Spleen (tissue), 7 donors: ENCODE measurements at regions not wholly inside any gene's neighbourhood (a gene's known extent, or its start where the extent isn't known, plus 50 kb on each side); places are given as distances from the start of the nearest gene placed in this dataset.

ENCODE experiments used
- CTCF ChIP-seq, 11 experiments: fragments of 200-600 bp in 7 of 11; fragments of 450-650 bp in 4 of 11; sonication (generic) in 4 of 11; IDR thresholded peaks in 8 of 11; conservative IDR thresholded peaks in 3 of 11; 1 replicate in 7 of 11; 2 replicates in 4 of 11; pipeline versions ENCODE4 v1.4.0 to v1.8.0; 2016 to 2021; ENCODE audit warnings: antibody characterized with exemption in 11 of 11, inconsistent platforms in 4 of 11, mild to moderate bottlenecking in 1 of 11
- POLR2A ChIP-seq, 3 donors: fragments of 450-650 bp; IDR thresholded peaks; one replicate each; pipeline ENCODE4 v1.5.1; 2017; ENCODE audit warnings: antibody characterized with exemption in 3 of 3, mild to moderate bottlenecking in 1 of 3
- POLR2AphosphoS5 ChIP-seq, 3 donors: sonication (generic); formaldehyde crosslinking; IDR thresholded peaks; one replicate each; pipeline ENCODE4 v1.5.1; 2017; ENCODE audit warnings: antibody characterized with exemption in 3 of 3
- donor health status: DM: no; HTN: no; CAD: no; lungs with moderate emphysema.
- donor health status: DM: no; HTN: no; CAD: no.
- donor health status: DM: no; HTN: no; CAD: no.

GRCh38 chr2:188684795-188685194 is 289.4 kb upstream of the COL3A1 start:
- TF ChIP-seq CTCF (IDR thresholded peaks at IDR 0.05 in 8 of 11, conservative IDR thresholded peaks at IDR 0.05 in 3 of 11) = no peak
- no peak for TF ChIP-seq POLR2AphosphoS5 (IDR thresholded peaks at IDR 0.05)
- no peak for TF ChIP-seq POLR2A (IDR thresholded peaks at IDR 0.05)
